Neuronal stem cell (in vitro differentiated cells): ENCODE measurements at regions not wholly inside any gene's neighbourhood (a gene's known extent, or its start where the extent isn't known, plus 50 kb on each side); places are given as distances from the start of the nearest gene placed in this dataset.

ENCODE experiments used
- DNase-seq: peaks from one replicate; pipeline ENCODE4 v3.0.0-alpha.2; 2013; ENCODE audit warnings: low spot score
- H2AFZ ChIP-seq: one replicate; pipeline ENCODE4 v1.6.1; 2013; ENCODE audit warnings: mild to moderate bottlenecking, low read length, inconsistent platforms
- H2AK5ac ChIP-seq: 2 replicates; pipeline ENCODE4 v1.6.1; 2013; ENCODE audit warnings: low read depth, mild to moderate bottlenecking, inconsistent platforms, low read length, moderate library complexity, mixed read lengths
- H2BK120ac ChIP-seq: 2 replicates; pipeline ENCODE4 v1.6.1; 2013; ENCODE audit warnings: low read depth, mild to moderate bottlenecking, inconsistent platforms, low read length, moderate library complexity, mixed read lengths
- H2BK12ac ChIP-seq: one replicate; pipeline ENCODE4 v1.6.1; 2013; ENCODE audit warnings: low read length, inconsistent platforms
- H2BK15ac ChIP-seq: 2 replicates; pipeline ENCODE4 v1.6.1; 2013; ENCODE audit warnings: mild to moderate bottlenecking, low read length, inconsistent platforms, mixed read lengths
- H2BK5ac ChIP-seq: one replicate; pipeline ENCODE4 v1.6.1; 2013; ENCODE audit warnings: inconsistent platforms, mild to moderate bottlenecking, low read length, moderate library complexity
- H3K14ac ChIP-seq: one replicate; pipeline ENCODE4 v1.6.1; 2013; ENCODE audit warnings: low read length, inconsistent platforms
- H3K18ac ChIP-seq: 2 replicates; pipeline ENCODE4 v1.6.1; 2013; ENCODE audit warnings: low read length, inconsistent platforms
- H3K23ac ChIP-seq: 2 replicates; pipeline ENCODE4 v1.6.1; 2013; ENCODE audit warnings: low read depth, mild to moderate bottlenecking, mixed read lengths, low read length, inconsistent platforms; ENCODE audit not compliant: poor library complexity
- H3K27ac ChIP-seq: replicated peaks from 3 replicates; pipeline ENCODE4 v1.5.1; 2013; ENCODE audit warnings: low read length, inconsistent platforms
- H3K27me3 ChIP-seq, 3 experiments: 2 replicates each; pipeline ENCODE4 v1.6.1; 2013; ENCODE audit warnings: low read length in 3 of 3, mild to moderate bottlenecking in 2 of 3, inconsistent platforms in 1 of 3, low read depth in 1 of 3, mixed read lengths in 1 of 3, moderate library complexity in 1 of 3; ENCODE audit not compliant: control insufficient read depth in 3 of 3, insufficient read depth in 3 of 3
- H3K36me3 ChIP-seq, 2 donors: replicated peaks in 1 of 2; 2 replicates each; pipeline ENCODE4 v1.6.1; 2013; ENCODE audit warnings: low read length in 2 of 2; ENCODE audit not compliant: control insufficient read depth in 2 of 2, insufficient read depth in 2 of 2
- H3K4ac ChIP-seq: 2 replicates; pipeline ENCODE4 v1.6.1; 2013; ENCODE audit warnings: inconsistent platforms, mild to moderate bottlenecking, low read length, moderate library complexity
- H3K4me1 ChIP-seq, 2 donors: 1 replicate in 1 of 2; 2 replicates in 1 of 2; pipeline ENCODE4 v1.6.1; 2013; ENCODE audit warnings: low read length in 2 of 2, low read depth in 1 of 2; ENCODE audit not compliant: control insufficient read depth in 2 of 2, insufficient read depth in 1 of 2
- H3K4me2 ChIP-seq: one replicate; pipeline ENCODE4 v1.6.1; 2013; ENCODE audit warnings: mild to moderate bottlenecking, low read length, inconsistent platforms; ENCODE audit not compliant: insufficient read depth, poor library complexity, severe bottlenecking
- H3K4me3 ChIP-seq, 2 donors: 2 replicates each; pipeline ENCODE4 v1.5.1; 2013; ENCODE audit warnings: low read length in 2 of 2, mild to moderate bottlenecking in 2 of 2, inconsistent platforms in 1 of 2, moderate library complexity in 1 of 2
- H3K79me1 ChIP-seq: one replicate; pipeline ENCODE4 v1.6.1; 2013; ENCODE audit warnings: low read depth, mild to moderate bottlenecking, inconsistent platforms, low read length, moderate library complexity
- H3K9ac ChIP-seq: one replicate; pipeline ENCODE4 v1.6.1; 2013; ENCODE audit warnings: mild to moderate bottlenecking, low read depth, low read length, inconsistent platforms; ENCODE audit not compliant: poor library complexity
- H3K9me3 ChIP-seq, 2 donors: replicated peaks in 1 of 2; 2 replicates each; pipeline versions ENCODE3 to v1.6.1; 2013; ENCODE audit warnings: low read length in 2 of 2, mild to moderate bottlenecking in 2 of 2, inconsistent platforms in 1 of 2, low read depth in 1 of 2, mixed read lengths in 1 of 2, moderate library complexity in 1 of 2; ENCODE audit not compliant: control insufficient read depth in 2 of 2, insufficient read depth in 1 of 2
- H4K8ac ChIP-seq: one replicate; pipeline ENCODE4 v1.6.1; 2013; ENCODE audit warnings: low read depth, mild to moderate bottlenecking, inconsistent platforms, low read length, moderate library complexity
- H4K91ac ChIP-seq: one replicate; pipeline ENCODE4 v1.6.1; 2013; ENCODE audit warnings: low read length, low read depth, mild to moderate bottlenecking, inconsistent platforms; ENCODE audit not compliant: poor library complexity
- WGBS, 2 donors: extraction: QIAGEN DNeasy Blood & Tissue Kit; methylation state at CpG; one replicate each; pipeline ENCODE4 v1.1.7; 2013; ENCODE audit warnings: missing lambda C conversion rate in 2 of 2, mixed read lengths in 1 of 2; ENCODE audit not compliant: insufficient read length in 2 of 2, insufficient replicate concordance in 1 of 2; ENCODE audit errors: extremely low coverage in 2 of 2; 5-methylcytosine and 5-hydroxymethylcytosine counted together

DNA sequence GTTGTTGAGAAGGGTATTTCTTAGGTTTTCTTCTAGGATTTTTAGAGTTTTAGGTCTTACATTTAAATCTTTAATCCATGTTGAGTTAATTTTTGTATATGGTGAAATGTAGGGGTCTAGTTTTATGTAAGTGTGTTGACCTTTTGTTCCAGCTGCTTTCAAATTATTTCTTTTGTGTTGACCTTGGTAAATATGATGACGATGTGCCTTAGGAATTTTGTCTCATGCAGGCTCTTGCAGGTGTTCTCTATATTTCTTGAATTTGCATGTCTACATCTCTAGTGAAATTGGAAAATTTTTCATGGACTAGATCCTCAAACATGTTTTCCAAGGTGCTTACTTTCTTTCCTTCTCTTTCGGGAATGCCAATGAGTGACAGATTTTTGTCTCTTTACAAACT, 1609.3 kb upstream of the ZEB2 start:
- no peak overlapping the region for H3K27ac ChIP-seq
- no peak overlapping the region for H3K23ac ChIP-seq
- no peak overlapping the region for H2AK5ac ChIP-seq
- DNase-seq = no peak
- no peak overlapping the region for H3K4ac ChIP-seq
- no peak overlapping the region for H2BK15ac ChIP-seq
- no peak overlapping the region for H2BK5ac ChIP-seq
- no peak overlapping the region for H3K18ac ChIP-seq
- no peak overlapping the region for H2BK120ac ChIP-seq
- H3K9ac ChIP-seq = no peak overlapping the region
- no peaks in the 10 kb centered on the region for H3K79me1 ChIP-seq
- no peak overlapping the region for H4K91ac ChIP-seq
- no peak overlapping the region for H2BK12ac ChIP-seq
- H2AFZ ChIP-seq = no peak overlapping the region
- H3K27me3 ChIP-seq = no peaks in the 10 kb centered on the region
- H3K4me2 ChIP-seq = no peak overlapping the region
- no peaks in the 10 kb centered on the region for H3K9me3 ChIP-seq
- H3K36me3 ChIP-seq = no peaks in the 10 kb centered on the region
- no peak overlapping the region for H3K14ac ChIP-seq
- H4K8ac ChIP-seq = no peak overlapping the region
- no peak overlapping the region for H3K4me3 ChIP-seq
- no CpG with 5 or more reads among the region's 2 CpGs for WGBS, 2 donors
- H3K4me1 ChIP-seq = peaks cover 0 to 1% of the 10 kb centered on the region in 2 donors

DNA sequence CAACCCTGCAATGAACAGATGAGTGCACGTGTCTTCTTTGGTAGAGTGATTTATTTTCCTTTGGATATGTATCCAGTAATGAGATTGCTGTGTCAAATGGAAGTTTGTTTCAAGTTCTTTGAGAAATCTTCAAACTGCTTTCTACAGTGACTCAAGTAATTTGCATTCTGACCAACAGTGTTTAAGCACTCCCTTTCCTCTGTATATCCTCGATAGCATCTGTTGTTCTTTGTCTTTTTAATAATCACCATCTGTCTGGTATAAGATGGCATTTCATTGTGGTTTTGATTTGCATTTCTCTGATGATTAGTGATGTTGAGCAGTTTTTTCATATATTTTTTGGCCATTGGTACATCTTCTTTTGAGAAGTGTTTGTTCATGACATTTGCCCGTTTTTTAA, 1608.3 kb upstream of the ZEB2 start:
- Histone ChIP-seq H2BK15ac (no peak overlapping the region), H3K27ac (no peak overlapping the region), H2BK12ac (no peak overlapping the region), H3K4me2 (no peak overlapping the region), H4K8ac (no peak overlapping the region), H4K91ac (no peak overlapping the region), H3K4me3 (no peak overlapping the region), H3K9me3 (no peaks in the 10 kb centered on the region), H3K4ac (no peak overlapping the region), H3K14ac (no peak overlapping the region), H3K27me3 (no peaks in the 10 kb centered on the region), H2AK5ac (no peak overlapping the region), H2BK120ac (no peak overlapping the region), H3K18ac (no peak overlapping the region), H3K79me1 (no peaks in the 10 kb centered on the region), H2AFZ (no peak overlapping the region), H3K9ac (no peak overlapping the region), H3K23ac (no peak overlapping the region), H3K36me3 (no peaks in the 10 kb centered on the region), H2BK5ac (no peak overlapping the region), H3K4me1 (peaks cover 0 to 1% of the 10 kb centered on the region in 2 donors)
- no CpG with 5 or more reads among the region's 3 CpGs for WGBS, 2 donors
- no peak for DNase-seq

DNA sequence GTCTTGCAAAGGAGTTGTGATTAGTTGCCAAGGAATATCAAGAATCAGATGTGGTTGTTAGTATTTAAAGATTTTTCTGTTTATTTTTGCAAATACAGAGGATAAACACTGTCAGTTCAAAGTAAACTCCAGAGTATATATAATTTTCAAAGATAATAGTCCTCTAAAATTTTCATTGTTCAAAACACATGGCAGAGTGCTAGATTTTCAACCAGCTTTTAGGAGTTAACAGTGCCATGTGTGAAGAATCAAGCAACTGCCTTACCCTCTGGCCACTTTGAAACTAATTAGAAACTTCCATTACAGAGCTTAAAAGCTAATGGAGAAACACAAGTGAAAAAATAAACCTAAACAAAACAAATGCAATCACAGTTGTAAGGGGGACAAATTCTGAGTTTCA, 1605.6 kb upstream of the ZEB2 start:
- Histone ChIP-seq H3K27me3 (no peaks in the 10 kb centered on the region), H3K14ac (no peak overlapping the region), H3K79me1 (no peaks in the 10 kb centered on the region)

DNA sequence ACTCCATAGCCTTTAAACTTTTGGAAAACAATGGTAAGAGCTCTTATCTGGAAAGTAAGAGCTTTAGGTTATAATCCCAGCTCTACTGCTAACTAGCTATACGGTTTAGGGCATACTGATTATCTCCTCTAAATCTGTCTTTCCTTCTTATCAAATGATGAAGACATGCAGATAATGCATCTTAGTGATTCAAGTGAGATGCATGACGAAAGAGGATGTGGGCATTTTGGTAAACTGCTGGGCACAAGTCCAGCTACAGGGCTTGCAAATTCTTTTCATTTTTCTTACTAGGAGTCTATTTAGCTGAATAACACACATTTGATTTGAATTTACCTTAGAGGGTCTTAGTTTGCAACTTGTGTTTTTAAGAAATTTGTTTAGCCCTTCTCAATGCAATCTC, 1604.8 kb upstream of the ZEB2 start:
- no peaks in the 10 kb centered on the region for H3K36me3 ChIP-seq
- H2BK15ac ChIP-seq = no peak overlapping the region
- no peak overlapping the region for H3K18ac ChIP-seq
- no peak overlapping the region for H3K14ac ChIP-seq
- DNase-seq = no peak
- H3K23ac ChIP-seq = no peak overlapping the region
- H4K91ac ChIP-seq = no peak overlapping the region
- H3K4me1 ChIP-seq = peaks cover 0 to 4% of the 10 kb centered on the region in 2 donors
- H2AFZ ChIP-seq = no peak overlapping the region
- no peak overlapping the region for H3K27ac ChIP-seq
- H3K4me3 ChIP-seq = no peak overlapping the region
- no peak overlapping the region for H4K8ac ChIP-seq
- H3K9ac ChIP-seq = no peak overlapping the region
- no peaks in the 10 kb centered on the region for H3K79me1 ChIP-seq
- no peaks in the 10 kb centered on the region for H3K9me3 ChIP-seq
- H3K4ac ChIP-seq = no peak overlapping the region
- WGBS, 2 donors = no CpG with 5 or more reads among the region's 2 CpGs
- H2BK12ac ChIP-seq = no peak overlapping the region
- H2BK5ac ChIP-seq = no peak overlapping the region
- no peak overlapping the region for H2AK5ac ChIP-seq
- no peaks in the 10 kb centered on the region for H3K27me3 ChIP-seq
- H3K4me2 ChIP-seq = no peak overlapping the region
- no peak overlapping the region for H2BK120ac ChIP-seq

More for the DNA sequence above, 1605.6 kb upstream of the ZEB2 start:
- Histone ChIP-seq H3K9ac (no peak overlapping the region), H3K23ac (no peak overlapping the region), H3K36me3 (no peaks in the 10 kb centered on the region), H3K18ac (no peak overlapping the region), H2AFZ (no peak overlapping the region), H2BK120ac (no peak overlapping the region), H3K27ac (no peak overlapping the region), H2BK5ac (no peak overlapping the region), H4K8ac (no peak overlapping the region), H3K4me2 (no peak overlapping the region), H2AK5ac (no peak overlapping the region), H3K4me3 (no peak overlapping the region), H3K9me3 (no peaks in the 10 kb centered on the region), H2BK15ac (no peak overlapping the region), H4K91ac (no peak overlapping the region), H2BK12ac (no peak overlapping the region), H3K4me1 (peaks cover 0 to 2% of the 10 kb centered on the region in 2 donors), H3K4ac (no peak overlapping the region)
- DNase-seq = no peak
